ENCODE measurements at regions not wholly inside any gene's neighbourhood (a gene's known extent, or its start where the extent isn't known, plus 50 kb on each side); places are given as distances from the start of the nearest gene placed in this dataset.

DNA sequence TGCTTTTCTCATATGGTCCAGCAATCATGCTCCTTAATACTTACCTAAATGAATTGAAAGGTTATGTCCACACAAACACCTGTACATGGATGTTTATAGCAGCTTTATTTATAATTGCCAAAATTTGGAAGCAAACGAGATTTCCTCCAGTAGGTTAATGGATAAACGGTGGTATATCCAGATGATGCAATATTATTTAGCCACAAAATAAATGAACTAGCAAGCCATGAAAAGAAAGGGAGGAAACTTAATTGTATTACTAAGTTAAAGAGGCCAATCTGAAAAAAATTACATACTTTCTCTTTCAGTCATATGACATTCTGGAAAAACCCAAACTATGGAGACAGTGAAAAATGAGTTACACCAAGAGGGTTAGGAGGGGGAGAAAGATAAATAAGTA is 76.3 kb upstream of the LRRC7 start:
- TF ChIP-seq POLR2A (IDR thresholded peaks at IDR 0.05), result no peak
- TF ChIP-seq, protein P1, sequence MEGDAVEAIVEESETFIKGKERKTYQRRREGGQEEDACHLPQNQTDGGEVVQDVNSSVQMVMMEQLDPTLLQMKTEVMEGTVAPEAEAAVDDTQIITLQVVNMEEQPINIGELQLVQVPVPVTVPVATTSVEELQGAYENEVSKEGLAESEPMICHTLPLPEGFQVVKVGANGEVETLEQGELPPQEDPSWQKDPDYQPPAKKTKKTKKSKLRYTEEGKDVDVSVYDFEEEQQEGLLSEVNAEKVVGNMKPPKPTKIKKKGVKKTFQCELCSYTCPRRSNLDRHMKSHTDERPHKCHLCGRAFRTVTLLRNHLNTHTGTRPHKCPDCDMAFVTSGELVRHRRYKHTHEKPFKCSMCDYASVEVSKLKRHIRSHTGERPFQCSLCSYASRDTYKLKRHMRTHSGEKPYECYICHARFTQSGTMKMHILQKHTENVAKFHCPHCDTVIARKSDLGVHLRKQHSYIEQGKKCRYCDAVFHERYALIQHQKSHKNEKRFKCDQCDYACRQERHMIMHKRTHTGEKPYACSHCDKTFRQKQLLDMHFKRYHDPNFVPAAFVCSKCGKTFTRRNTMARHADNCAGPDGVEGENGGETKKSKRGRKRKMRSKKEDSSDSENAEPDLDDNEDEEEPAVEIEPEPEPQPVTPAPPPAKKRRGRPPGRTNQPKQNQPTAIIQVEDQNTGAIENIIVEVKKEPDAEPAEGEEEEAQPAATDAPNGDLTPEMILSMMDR (IDR thresholded peaks at IDR 0.05), result no peak
